Adipocyte (in vitro differentiated cells): ENCODE measurements at regions not wholly inside any gene's neighbourhood (a gene's known extent, or its start where the extent isn't known, plus 50 kb on each side); places are given as distances from the start of the nearest gene placed in this dataset.

Experiments
- DNase-seq: peaks from one replicate; pipeline ENCODE4 v3.0.0-alpha.2; 2015; ENCODE audit warnings: low read depth
- H3K27me3 ChIP-seq: replicated peaks from 2 replicates; pipeline ENCODE4 v1.7.0; 2013; ENCODE audit warnings: mild to moderate bottlenecking, low read length, moderate library complexity; ENCODE audit not compliant: control insufficient read depth, insufficient read depth
- H3K36me3 ChIP-seq: 2 replicates; pipeline ENCODE4 v1.7.0; 2013; ENCODE audit warnings: low read length, mild to moderate bottlenecking, moderate library complexity; ENCODE audit not compliant: control insufficient read depth, insufficient read depth, severe bottlenecking
- H3K4me1 ChIP-seq: 2 replicates; pipeline ENCODE4 v1.7.0; 2013; ENCODE audit warnings: mild to moderate bottlenecking, low read length, moderate library complexity; ENCODE audit not compliant: control insufficient read depth, insufficient read depth
- H3K4me3 ChIP-seq: 2 replicates; pipeline ENCODE4 v1.7.0; 2013; ENCODE audit warnings: mild to moderate bottlenecking, low read length, moderate library complexity
- H3K9ac ChIP-seq: 2 replicates; pipeline ENCODE4 v1.7.0; 2013; ENCODE audit warnings: mild to moderate bottlenecking, low read length, moderate library complexity
- H3K9me3 ChIP-seq: 2 replicates; pipeline ENCODE4 v1.7.0; 2013; ENCODE audit warnings: mild to moderate bottlenecking, low read length, moderate library complexity; ENCODE audit not compliant: control insufficient read depth

- Histone ChIP-seq H3K9ac (peak overlapping the region; percentile 0), H3K4me1 (no peaks in the 10 kb centered on the region), H3K27me3 (no peaks in the 10 kb centered on the region), H3K36me3 (no peaks in the 10 kb centered on the region), H3K4me3 (peak overlapping the region; percentile 1), H3K9me3 (no peaks in the 10 kb centered on the region)
- no peak for DNase-seq
Measured at GRCh38 chr10:58451193-58451889, 61.3 kb upstream of the BICC1 start.

- H3K27me3 ChIP-seq, result no peaks in the 10 kb centered on the region
- H3K4me3 ChIP-seq, result no peak overlapping the region
- DNase-seq, result no peak
- no peak overlapping the region for H3K9ac ChIP-seq
- no peaks in the 10 kb centered on the region for H3K36me3 ChIP-seq
- no peaks in the 10 kb centered on the region for H3K9me3 ChIP-seq
- peaks cover 11% of the 10 kb centered on the region for H3K4me1 ChIP-seq
Measured at GRCh38 chr10:58453105-58453504, 59.6 kb upstream of the BICC1 start.

GRCh38 chr10:58456179-58456578 is 56.5 kb upstream of the BICC1 start:
- peaks cover 1% of the 10 kb centered on the region for H3K9me3 ChIP-seq
- no peaks in the 10 kb centered on the region for H3K36me3 ChIP-seq
- peaks cover 20% of the 10 kb centered on the region for H3K4me1 ChIP-seq
- no peaks in the 10 kb centered on the region for H3K27me3 ChIP-seq
- H3K9ac ChIP-seq, result no peak overlapping the region
- DNase-seq, result no peak
- no peak overlapping the region for H3K4me3 ChIP-seq

GRCh38 chr10:58457761-58458616 is 54.7 kb upstream of the BICC1 start:
- DNase-seq, result peak; percentile 87
- Histone ChIP-seq H3K4me1 (peaks cover 20% of the 10 kb centered on the region), H3K9me3 (peaks cover 5% of the 10 kb centered on the region), H3K4me3 (peak overlapping the region; percentile 64), H3K9ac (peak overlapping the region; percentile 66), H3K27me3 (no peaks in the 10 kb centered on the region), H3K36me3 (no peaks in the 10 kb centered on the region)

GRCh38 chr10:58459069-58459468 is 53.6 kb upstream of the BICC1 start:
- peak overlapping the region; percentile 55 for H3K9ac ChIP-seq
- peaks cover 5% of the 10 kb centered on the region for H3K9me3 ChIP-seq

GRCh38 chr10:58460157-58460556 is 52.5 kb upstream of the BICC1 start:
- peaks cover 22% of the 10 kb centered on the region for H3K4me1 ChIP-seq
- H3K36me3 ChIP-seq, result no peaks in the 10 kb centered on the region
- no peaks in the 10 kb centered on the region for H3K27me3 ChIP-seq
- no peak overlapping the region for H3K9ac ChIP-seq
- H3K4me3 ChIP-seq, result no peak overlapping the region
- H3K9me3 ChIP-seq, result peaks cover 5% of the 10 kb centered on the region
- DNase-seq, result no peak

More at GRCh38 chr10:58459069-58459468, 53.6 kb upstream of the BICC1 start:
- peak overlapping the region; percentile 64 for H3K4me3 ChIP-seq
- peaks cover 20% of the 10 kb centered on the region for H3K4me1 ChIP-seq
- no peaks in the 10 kb centered on the region for H3K27me3 ChIP-seq
- no peak for DNase-seq
- no peaks in the 10 kb centered on the region for H3K36me3 ChIP-seq

- Histone ChIP-seq H3K9me3 (peaks cover 5% of the 10 kb centered on the region), H3K4me3 (no peak overlapping the region)
Measured at GRCh38 chr10:58462863-58463507, 49.7 kb upstream of the BICC1 start.

More at GRCh38 chr10:58462863-58463507, 49.7 kb upstream of the BICC1 start:
- H3K27me3 ChIP-seq, result no peaks in the 10 kb centered on the region
- peaks cover 20% of the 10 kb centered on the region for H3K4me1 ChIP-seq
- no peaks in the 10 kb centered on the region for H3K36me3 ChIP-seq
- no peak for DNase-seq
- H3K9ac ChIP-seq, result no peak overlapping the region
